SK-N-MC (cell line): ENCODE measurements at regions not wholly inside any gene's neighbourhood (a gene's known extent, or its start where the extent isn't known, plus 50 kb on each side); places are given as distances from the start of the nearest gene placed in this dataset.

Source experiments
- DNase-seq: peaks from one replicate; pipeline ENCODE4 v3.0.0-alpha.2; 2011; ENCODE audit warnings: low read depth, low spot score
- H3K27ac ChIP-seq: fragments of 200-600 bp; sonication (generic); 2 replicates; pipeline ENCODE4 v1.5.1; 2016; ENCODE audit warnings: mixed run types
- H3K36me3 ChIP-seq: fragments of 200-600 bp; sonication (generic); 2 replicates; pipeline ENCODE4 v1.6.1; 2017; ENCODE audit warnings: antibody characterized with exemption, low read length, mixed read lengths; ENCODE audit not compliant: insufficient read depth
- H3K4me3 ChIP-seq: fragments of 200-600 bp; sonication (generic); 2 replicates; pipeline ENCODE4 v1.5.1; 2016
- H3K9ac ChIP-seq: fragments of 200-600 bp; sonication (generic); 2 replicates; pipeline ENCODE4 v1.8.0; 2017; ENCODE audit warnings: mixed run types, mixed read lengths; ENCODE audit not compliant: insufficient read length
- H3K9me3 ChIP-seq: fragments of 200-600 bp; sonication (generic); 2 replicates; pipeline ENCODE4 v1.6.1; 2017; ENCODE audit warnings: low read depth, mild to moderate bottlenecking, antibody characterized with exemption, low read length, moderate library complexity, mixed read lengths
- EZH2 ChIP-seq: fragments of 200-600 bp; sonication (generic); IDR thresholded peaks from one replicate; pipeline ENCODE4 v1.6.1; 2017; ENCODE audit warnings: antibody characterized with exemption
- FOXP2 ChIP-seq: optimal IDR thresholded peaks from 2 replicates; pipeline ENCODE3; 2011; ENCODE audit warnings: mild to moderate bottlenecking, moderate library complexity; ENCODE audit not compliant: insufficient read depth; ENCODE audit errors: extremely low read length, control extremely low read depth
- POLR2AphosphoS5 ChIP-seq: IDR thresholded peaks from 2 replicates; pipeline ENCODE4 v1.6.1; 2012; ENCODE audit warnings: mild to moderate bottlenecking, low read depth, low read length, borderline replicate concordance

DNA sequence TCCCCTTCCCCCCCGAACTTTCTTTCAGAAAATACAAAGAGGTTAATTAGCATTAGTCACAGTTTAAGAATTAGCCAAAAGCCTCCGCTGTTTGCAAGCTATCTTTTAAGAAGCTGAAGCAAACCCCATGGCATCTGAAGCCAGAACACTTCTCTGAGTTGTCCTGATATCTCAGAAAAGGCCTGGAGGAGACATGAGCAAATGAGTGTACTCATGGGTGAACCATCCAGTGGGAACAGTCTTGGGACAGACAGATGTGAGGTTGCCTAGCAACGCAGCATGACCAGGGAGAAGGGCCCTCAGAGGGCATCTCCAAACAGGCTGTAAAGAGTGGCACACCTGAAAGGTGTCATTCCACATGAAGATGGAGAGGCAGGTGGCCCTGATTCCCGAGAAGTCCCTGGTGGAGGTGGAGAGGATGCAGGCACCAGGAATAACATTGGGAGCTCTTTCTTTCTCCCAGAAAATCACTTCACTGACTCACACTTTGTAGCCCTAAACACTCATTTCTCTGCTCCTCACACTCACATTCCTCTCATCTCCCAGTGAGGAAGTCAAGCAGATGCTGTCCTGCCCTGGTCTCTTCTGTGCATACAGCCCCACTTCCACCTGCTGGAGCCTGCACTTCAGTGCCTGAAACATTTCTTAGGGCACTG, 87.0 kb upstream of the TSHZ3 start:
- no peak overlapping the region for H3K4me3 ChIP-seq
- H3K9ac ChIP-seq = no peak overlapping the region
- no peak for DNase-seq
- H3K27ac ChIP-seq = no peak overlapping the region
- no peaks in the 10 kb centered on the region for H3K9me3 ChIP-seq
- TF ChIP-seq POLR2AphosphoS5 (no peak), FOXP2 (no peak), EZH2 (no peak)
- H3K36me3 ChIP-seq = no peaks in the 10 kb centered on the region

DNA sequence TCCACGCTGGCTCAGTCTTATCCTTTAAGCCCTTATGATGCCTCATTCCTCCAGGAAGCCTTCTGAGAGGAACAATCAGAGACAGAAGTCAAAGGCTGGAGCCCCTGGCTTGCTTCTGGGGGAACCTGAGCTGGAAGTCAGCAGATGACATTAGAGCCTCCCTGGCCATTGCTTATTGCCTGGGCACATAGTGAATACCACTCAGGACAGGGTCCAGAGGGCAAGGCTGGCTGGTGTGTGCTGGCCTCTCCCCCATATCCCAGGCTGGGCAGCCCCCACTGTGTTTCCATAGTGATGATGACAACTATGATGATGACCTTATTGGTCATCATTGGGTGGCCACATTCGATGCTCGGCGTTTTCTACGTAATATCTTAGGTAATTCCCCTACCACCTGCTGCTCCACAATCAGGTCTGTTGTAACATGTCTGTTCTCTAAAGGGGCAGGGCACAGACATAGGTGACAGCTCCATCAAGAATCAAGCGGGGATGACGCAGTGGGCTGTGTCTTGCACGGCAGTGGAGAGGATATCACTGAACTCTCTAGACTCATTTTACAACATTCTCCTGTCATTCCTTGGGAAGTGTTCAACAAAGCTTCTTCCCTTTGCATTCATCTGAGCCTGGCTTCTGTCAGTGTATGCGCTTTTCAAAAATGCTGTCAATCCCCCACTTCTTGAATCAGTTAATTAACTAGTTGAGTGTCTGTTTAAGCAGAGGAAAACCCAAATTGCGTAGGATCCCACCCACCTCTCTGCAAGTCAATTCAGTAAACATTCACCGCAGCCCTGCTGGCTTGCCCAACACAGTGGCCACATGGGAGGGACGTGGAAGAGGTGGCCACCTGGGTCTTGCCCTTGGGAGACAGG, 89.4 kb upstream of the TSHZ3 start:
- DNase-seq = no peak

GRCh38 chr19:31439270-31439573, 90.0 kb upstream of the TSHZ3 start:
- TF ChIP-seq FOXP2 (no peak), EZH2 (no peak), POLR2AphosphoS5 (no peak)
- H3K36me3 ChIP-seq = no peaks in the 10 kb centered on the region

More for the DNA sequence above, 89.4 kb upstream of the TSHZ3 start:
- Histone ChIP-seq H3K27ac (no peak overlapping the region), H3K9me3 (no peaks in the 10 kb centered on the region), H3K4me3 (no peak overlapping the region), H3K36me3 (no peaks in the 10 kb centered on the region), H3K9ac (no peak overlapping the region)
- TF ChIP-seq EZH2 = no peak
- TF ChIP-seq FOXP2 = no peak
- no peak for TF ChIP-seq POLR2AphosphoS5

DNA sequence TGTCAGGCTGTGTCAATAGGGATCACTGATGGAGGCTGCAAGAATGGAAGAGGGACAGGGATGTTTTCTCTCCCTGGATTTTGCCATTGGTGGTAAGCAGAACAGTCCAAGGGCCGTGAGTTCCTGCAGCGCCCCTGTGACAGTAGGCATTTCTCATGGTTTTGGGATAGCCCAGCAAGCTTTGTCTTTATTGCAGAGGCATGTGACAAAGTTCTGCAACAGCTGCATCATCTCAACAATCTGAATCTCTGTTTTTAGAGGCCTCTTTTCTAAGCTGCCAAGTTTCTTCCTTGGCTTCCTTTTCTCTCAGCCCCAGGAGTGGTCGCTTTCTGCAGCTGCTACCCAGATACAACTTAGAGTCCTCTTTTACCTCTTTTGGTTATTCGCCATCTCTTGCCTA, 95.7 kb upstream of the TSHZ3 start:
- no peak overlapping the region for H3K27ac ChIP-seq
- H3K9ac ChIP-seq = no peak overlapping the region
- no peak overlapping the region for H3K4me3 ChIP-seq
- H3K9me3 ChIP-seq = no peaks in the 10 kb centered on the region
- no peak for DNase-seq
- no peak for TF ChIP-seq FOXP2
- no peak for TF ChIP-seq EZH2
- TF ChIP-seq POLR2AphosphoS5 = no peak
- no peaks in the 10 kb centered on the region for H3K36me3 ChIP-seq

More at GRCh38 chr19:31439270-31439573, 90.0 kb upstream of the TSHZ3 start:
- H3K9ac ChIP-seq = no peak overlapping the region
- no peak for DNase-seq
- no peak overlapping the region for H3K27ac ChIP-seq
- no peaks in the 10 kb centered on the region for H3K9me3 ChIP-seq
- H3K4me3 ChIP-seq = no peak overlapping the region

GRCh38 chr19:31445406-31445805, 96.2 kb upstream of the TSHZ3 start:
- no peak overlapping the region for H3K27ac ChIP-seq
- no peak for DNase-seq
- H3K9me3 ChIP-seq = no peaks in the 10 kb centered on the region
- no peak overlapping the region for H3K4me3 ChIP-seq
- TF ChIP-seq POLR2AphosphoS5 = no peak
- no peaks in the 10 kb centered on the region for H3K36me3 ChIP-seq
- no peak overlapping the region for H3K9ac ChIP-seq

DNA sequence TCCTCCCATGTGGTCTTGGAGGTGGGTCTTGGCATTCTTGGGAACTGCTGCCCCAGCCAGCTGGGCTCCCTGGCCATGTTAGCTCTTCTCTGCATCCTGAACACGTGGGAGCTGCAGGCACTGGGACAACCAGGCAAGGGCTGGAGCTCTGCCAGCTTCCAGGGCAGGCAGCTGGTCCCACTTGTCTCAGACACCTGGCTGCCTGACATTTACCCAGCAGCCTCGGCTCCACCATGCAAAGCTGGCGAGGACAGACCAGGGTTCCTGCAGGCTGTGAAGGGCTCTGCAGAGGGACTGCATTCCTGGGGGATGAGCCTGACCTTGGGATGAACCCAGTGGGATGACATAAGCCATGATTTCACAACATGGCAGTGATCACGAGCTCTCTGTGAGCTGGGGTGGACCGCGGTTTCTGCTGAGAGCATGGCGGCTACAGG, 99.0 kb upstream of the TSHZ3 start:
- Histone ChIP-seq H3K36me3 (no peaks in the 10 kb centered on the region), H3K4me3 (no peak overlapping the region), H3K9me3 (no peaks in the 10 kb centered on the region), H3K27ac (no peak overlapping the region), H3K9ac (no peak overlapping the region)
- TF ChIP-seq EZH2 (no peak), FOXP2 (no peak), POLR2AphosphoS5 (no peak)
- no peak for DNase-seq

GRCh38 chr19:31449379-31449778, 100.1 kb upstream of the TSHZ3 start:
- no peak overlapping the region for H3K4me3 ChIP-seq
- no peak for TF ChIP-seq EZH2
- TF ChIP-seq POLR2AphosphoS5 = no peak
- TF ChIP-seq FOXP2 = no peak
- H3K9ac ChIP-seq = no peak overlapping the region
- no peak overlapping the region for H3K27ac ChIP-seq
- no peaks in the 10 kb centered on the region for H3K36me3 ChIP-seq
- DNase-seq = no peak
- no peaks in the 10 kb centered on the region for H3K9me3 ChIP-seq

DNA sequence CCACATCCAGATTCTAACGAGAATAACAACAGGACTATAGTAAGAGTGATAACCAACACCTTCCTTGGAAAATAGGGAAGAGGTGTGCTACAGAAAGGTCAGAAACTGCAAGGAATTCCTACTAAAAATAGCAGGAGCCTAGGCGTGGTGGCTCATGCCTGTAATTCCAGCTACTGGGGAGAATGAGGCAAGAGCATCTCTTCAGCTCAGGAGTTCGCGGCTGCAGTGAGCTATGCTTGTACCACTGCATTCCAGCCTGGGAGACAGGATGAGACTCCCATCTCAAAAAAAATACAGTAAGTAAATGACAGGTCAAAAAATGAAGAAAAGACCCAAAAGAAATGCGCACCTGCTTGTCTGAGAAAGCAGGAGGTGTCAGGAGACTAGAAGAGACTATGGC, 101.5 kb upstream of the TSHZ3 start:
- no peak for DNase-seq
- H3K9me3 ChIP-seq = no peaks in the 10 kb centered on the region
- H3K4me3 ChIP-seq = no peak overlapping the region
- H3K9ac ChIP-seq = no peak overlapping the region
- TF ChIP-seq FOXP2 = no peak
- no peak for TF ChIP-seq POLR2AphosphoS5
- no peak for TF ChIP-seq EZH2
- H3K36me3 ChIP-seq = no peaks in the 10 kb centered on the region
- H3K27ac ChIP-seq = no peak overlapping the region

GRCh38 chr19:31451686-31452330, 102.6 kb upstream of the TSHZ3 start:
- Histone ChIP-seq H3K9ac (no peak overlapping the region), H3K27ac (no peak overlapping the region), H3K9me3 (no peaks in the 10 kb centered on the region), H3K36me3 (no peaks in the 10 kb centered on the region), H3K4me3 (no peak overlapping the region)
- TF ChIP-seq FOXP2 = no peak
- no peak for TF ChIP-seq EZH2
- no peak for TF ChIP-seq POLR2AphosphoS5
- no peak for DNase-seq
